Brain microvascular endothelial cell (primary cell): ENCODE measurements at regions not wholly inside any gene's neighbourhood (a gene's known extent, or its start where the extent isn't known, plus 50 kb on each side); places are given as distances from the start of the nearest gene placed in this dataset.

Source experiments
- DNase-seq: peaks from one replicate; pipeline ENCODE4 v3.0.0-alpha.2; 2020
- H3K27ac ChIP-seq: fragments of 250-450 bp; sonication (Bioruptor Pico); 2 replicates; pipeline ENCODE4 v1.5.1; 2020; ENCODE audit warnings: mild to moderate bottlenecking, moderate library complexity
- H3K27me3 ChIP-seq: fragments of 250-450 bp; sonication (Bioruptor Pico); replicated peaks from 2 replicates; pipeline ENCODE4 v1.5.1; 2020; ENCODE audit warnings: mild to moderate bottlenecking
- H3K36me3 ChIP-seq: fragments of 250-450 bp; sonication (Bioruptor Pico); replicated peaks from 2 replicates; pipeline ENCODE4 v1.5.1; 2020; ENCODE audit warnings: mild to moderate bottlenecking
- H3K4me3 ChIP-seq: 2 replicates; pipeline ENCODE4 v1.5.1; 2011; ENCODE audit warnings: low read depth, mild to moderate bottlenecking, control low read depth, low read length, moderate library complexity
- CTCF ChIP-seq: IDR thresholded peaks from 2 replicates; pipeline ENCODE4 v1.5.1; 2011; ENCODE audit warnings: low read depth, mild to moderate bottlenecking, moderate library complexity, low read length, control low read depth, inconsistent platforms; ENCODE audit errors: missing control alignments
- in situ Hi-C: cut with HindIII; loops from 2 replicates; pipeline ENCODE4 v1.10.0; 2017; ENCODE audit warnings: low sequenced_read_pairs, low pct_ligation_motif_present

GRCh38 chr3:146854523-146854922, 249.4 kb upstream of the PLSCR5 start:
- TF ChIP-seq CTCF, result no peak
- H3K4me3 ChIP-seq, result no peak overlapping the region
- in situ Hi-C loops, result no loop called here

GRCh38 chr3:146851665-146852064, 246.5 kb upstream of the PLSCR5 start:
- H3K27ac ChIP-seq, result no peak overlapping the region
- H3K27me3 ChIP-seq, result no peaks in the 10 kb centered on the region
- DNase-seq, result no peak
- no peak for TF ChIP-seq CTCF
- in situ Hi-C loops, result no loop called here
- H3K36me3 ChIP-seq, result no peaks in the 10 kb centered on the region
- H3K4me3 ChIP-seq, result no peak overlapping the region

More at GRCh38 chr3:146854523-146854922, 249.4 kb upstream of the PLSCR5 start:
- Histone ChIP-seq H3K36me3 (no peaks in the 10 kb centered on the region), H3K27me3 (no peaks in the 10 kb centered on the region), H3K27ac (no peak overlapping the region)
- DNase-seq, result no peak

- in situ Hi-C loops, result no loop called here
- no peak overlapping the region for H3K27ac ChIP-seq
- H3K36me3 ChIP-seq, result no peaks in the 10 kb centered on the region
- H3K4me3 ChIP-seq, result no peak overlapping the region
- no peaks in the 10 kb centered on the region for H3K27me3 ChIP-seq
- no peak for DNase-seq
- no peak for TF ChIP-seq CTCF
These were observed 240.2 kb upstream of the PLSCR5 start for GRCh38 chr3:146845361-146845760.

- Histone ChIP-seq H3K27me3 (no peaks in the 10 kb centered on the region), H3K27ac (no peak overlapping the region), H3K36me3 (no peaks in the 10 kb centered on the region), H3K4me3 (no peak overlapping the region)
- no peak for DNase-seq
- TF ChIP-seq CTCF, result no peak
- in situ Hi-C loops, result no loop called here
These were observed 238.3 kb upstream of the PLSCR5 start for GRCh38 chr3:146843476-146843875.

- Histone ChIP-seq H3K36me3 (no peaks in the 10 kb centered on the region), H3K4me3 (no peak overlapping the region), H3K27ac (no peak overlapping the region), H3K27me3 (no peaks in the 10 kb centered on the region)
- TF ChIP-seq CTCF, result no peak
- in situ Hi-C loops, result no loop called here
- no peak for DNase-seq
These were observed 234.7 kb upstream of the PLSCR5 start for GRCh38 chr3:146839727-146840375.

- no peak overlapping the region for H3K27ac ChIP-seq
- no peak for DNase-seq
- no peak for TF ChIP-seq CTCF
- in situ Hi-C loops, result no loop called here
- H3K4me3 ChIP-seq, result no peak overlapping the region
- H3K27me3 ChIP-seq, result no peaks in the 10 kb centered on the region
- no peaks in the 10 kb centered on the region for H3K36me3 ChIP-seq
These were observed 233.1 kb upstream of the PLSCR5 start for GRCh38 chr3:146838221-146838620.
